HT1080 (cell line): ENCODE measurements at regions not wholly inside any gene's neighbourhood (a gene's known extent, or its start where the extent isn't known, plus 50 kb on each side); places are given as distances from the start of the nearest gene placed in this dataset.

Source experiments
- DNase-seq: peaks from one replicate; pipeline ENCODE4 v3.0.0-alpha.2; 2015; ENCODE audit warnings: low read depth

DNA sequence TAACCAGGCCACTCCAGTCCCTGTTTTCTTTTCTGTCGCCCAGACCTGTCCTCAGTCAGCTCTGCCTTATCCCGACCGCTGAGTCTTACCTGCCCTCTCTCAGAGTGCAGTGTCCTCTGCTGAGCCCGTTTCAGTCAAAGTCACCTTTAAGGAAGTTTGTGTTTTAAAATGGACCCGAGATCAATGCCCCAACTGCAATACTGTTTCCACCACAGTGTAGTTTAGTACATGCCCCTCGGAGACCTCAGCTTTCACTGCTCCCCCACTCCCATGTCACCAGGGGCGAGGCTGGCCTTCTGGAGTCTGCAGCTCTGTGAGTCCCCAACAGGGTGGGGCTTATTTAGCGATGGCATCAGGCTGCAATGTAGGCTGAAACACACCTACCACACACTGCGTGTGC lies 248.4 kb upstream of the TSHZ3 start:
- no peak for DNase-seq

DNA sequence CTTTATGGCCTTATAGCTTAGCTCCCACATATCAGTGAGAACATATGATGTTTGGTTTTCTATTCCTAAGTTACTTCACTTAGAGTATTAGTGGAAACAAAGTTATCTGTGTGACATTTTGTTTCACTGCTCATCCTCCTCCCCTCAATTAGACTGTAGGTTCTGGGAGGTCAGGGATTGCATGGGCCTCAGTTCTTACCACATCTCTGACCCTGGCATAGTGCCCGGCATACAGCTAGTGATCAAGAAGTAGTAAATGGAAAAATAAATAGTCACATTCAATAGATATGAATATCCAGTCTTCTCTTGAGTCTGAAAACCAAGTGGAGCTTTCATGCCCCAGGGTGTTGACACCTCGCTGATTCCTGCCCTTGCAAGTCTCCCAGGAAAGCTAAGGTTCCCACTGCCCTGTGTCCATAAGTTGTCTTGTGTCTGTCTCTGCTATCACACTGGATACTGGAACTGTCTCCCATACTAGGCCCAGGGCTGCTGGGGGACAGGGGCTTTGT lies 249.5 kb upstream of the TSHZ3 start:
- DNase-seq: no peak

DNA sequence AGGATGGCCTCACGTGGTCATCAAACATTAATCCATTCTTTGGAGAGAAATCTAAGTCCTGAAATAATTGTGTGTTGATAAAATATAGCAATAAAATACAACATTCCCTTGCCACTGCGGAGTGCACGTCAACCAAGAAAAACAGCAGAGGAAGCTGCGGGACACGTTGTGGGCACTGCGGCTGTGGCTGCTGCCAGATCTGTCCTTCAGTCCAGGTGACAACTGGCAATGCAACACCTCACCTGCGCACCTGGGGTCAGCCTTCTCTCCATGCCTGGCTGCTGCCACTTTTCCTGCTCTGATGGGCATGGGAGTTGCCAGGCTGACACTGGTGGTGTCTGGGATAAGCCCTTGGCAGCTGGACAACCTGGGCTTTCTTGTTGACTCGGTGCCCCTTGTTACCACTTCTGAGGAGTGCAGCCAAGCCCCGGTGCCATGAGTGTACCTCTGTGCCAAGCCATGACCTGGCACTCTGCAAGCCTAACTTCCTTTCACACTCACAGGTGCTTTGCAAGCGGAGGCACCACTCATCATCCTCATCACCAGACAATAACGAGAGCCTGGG lies 251.6 kb upstream of the TSHZ3 start:
- no peak for DNase-seq

DNA sequence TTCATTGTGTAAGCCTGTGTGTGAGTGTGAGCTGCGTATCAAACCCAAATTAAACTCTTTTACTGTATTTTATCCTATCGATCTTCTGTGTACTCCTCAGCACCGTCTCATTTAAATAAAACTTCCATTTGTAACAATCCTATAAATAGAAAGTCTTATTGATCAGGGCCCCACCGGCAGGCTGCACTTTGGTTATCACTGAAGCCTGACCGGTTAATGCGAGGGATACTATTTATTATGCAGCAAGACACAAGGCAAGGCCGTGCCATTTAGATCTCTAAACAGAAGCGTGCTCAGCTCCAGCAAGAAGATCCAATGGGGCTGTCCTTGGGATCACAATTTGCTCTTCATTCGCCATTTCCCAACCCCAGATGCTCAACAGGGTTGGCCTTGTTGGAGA lies 252.6 kb upstream of the TSHZ3 start:
- no peak for DNase-seq

DNA sequence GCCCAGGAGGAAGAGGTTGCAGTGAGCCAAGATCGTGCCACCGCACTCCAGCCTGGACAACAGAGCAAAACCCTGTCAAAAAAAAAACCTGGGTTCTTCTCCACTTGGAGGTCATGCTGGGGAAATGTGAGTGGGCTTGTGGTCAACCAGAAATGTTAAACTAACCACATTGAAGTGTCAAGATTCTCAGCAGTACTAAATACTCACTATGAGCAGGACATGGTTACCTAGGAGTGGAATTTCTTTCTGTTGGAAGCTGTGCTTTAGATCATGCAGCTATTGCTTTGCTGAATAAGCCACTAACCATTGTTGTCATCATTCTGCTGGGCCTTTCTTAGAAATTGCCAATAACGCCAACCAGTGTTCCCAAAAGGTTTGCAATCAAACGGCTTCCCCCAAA lies 253.3 kb upstream of the TSHZ3 start:
- no peak for DNase-seq

DNA sequence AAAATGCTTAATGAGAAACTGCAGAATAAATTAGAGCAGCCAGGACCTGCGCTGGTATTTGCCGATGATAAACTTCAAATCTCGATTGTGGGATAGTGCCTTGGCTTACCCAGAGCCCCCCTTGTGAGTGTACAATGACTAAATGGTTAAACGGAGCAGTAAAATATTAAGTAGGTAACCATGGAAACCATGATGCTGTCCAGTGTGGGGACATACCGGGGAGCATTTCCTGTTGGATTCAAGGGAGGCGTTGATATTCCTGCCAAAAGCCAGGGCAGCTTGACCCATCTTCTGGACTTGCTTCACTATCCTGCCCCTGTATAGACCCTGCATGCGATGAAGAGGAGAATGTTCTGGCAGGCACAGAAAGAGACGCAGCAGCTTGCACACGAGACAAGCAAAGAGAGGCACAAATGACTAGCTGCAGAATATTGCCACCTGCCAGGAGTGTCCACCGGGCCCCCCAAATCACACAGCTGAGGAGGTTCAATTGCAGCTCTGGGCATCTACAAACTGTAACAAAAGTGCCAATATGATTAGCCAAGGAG lies 255.3 kb upstream of the TSHZ3 start:
- DNase-seq: no peak

DNA sequence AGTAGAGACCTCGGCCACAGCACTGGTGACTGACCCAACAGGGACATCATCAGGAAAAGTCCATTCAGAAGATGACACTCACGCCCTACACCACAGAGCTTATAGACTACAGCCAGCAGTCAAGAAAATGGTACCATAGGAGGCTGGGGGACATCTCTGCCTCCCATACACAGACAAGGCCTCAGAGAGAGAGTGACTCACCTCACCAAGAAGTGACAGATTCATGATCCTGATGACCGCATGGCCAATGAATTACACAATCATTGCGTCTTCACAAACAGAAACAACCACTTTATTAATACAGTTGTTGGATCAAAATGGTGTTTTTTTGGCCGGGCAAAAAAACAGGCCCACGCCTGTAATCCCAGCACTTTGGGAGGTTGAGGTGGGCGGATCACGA lies 260.8 kb upstream of the TSHZ3 start:
- peak; percentile 4 for DNase-seq

DNA sequence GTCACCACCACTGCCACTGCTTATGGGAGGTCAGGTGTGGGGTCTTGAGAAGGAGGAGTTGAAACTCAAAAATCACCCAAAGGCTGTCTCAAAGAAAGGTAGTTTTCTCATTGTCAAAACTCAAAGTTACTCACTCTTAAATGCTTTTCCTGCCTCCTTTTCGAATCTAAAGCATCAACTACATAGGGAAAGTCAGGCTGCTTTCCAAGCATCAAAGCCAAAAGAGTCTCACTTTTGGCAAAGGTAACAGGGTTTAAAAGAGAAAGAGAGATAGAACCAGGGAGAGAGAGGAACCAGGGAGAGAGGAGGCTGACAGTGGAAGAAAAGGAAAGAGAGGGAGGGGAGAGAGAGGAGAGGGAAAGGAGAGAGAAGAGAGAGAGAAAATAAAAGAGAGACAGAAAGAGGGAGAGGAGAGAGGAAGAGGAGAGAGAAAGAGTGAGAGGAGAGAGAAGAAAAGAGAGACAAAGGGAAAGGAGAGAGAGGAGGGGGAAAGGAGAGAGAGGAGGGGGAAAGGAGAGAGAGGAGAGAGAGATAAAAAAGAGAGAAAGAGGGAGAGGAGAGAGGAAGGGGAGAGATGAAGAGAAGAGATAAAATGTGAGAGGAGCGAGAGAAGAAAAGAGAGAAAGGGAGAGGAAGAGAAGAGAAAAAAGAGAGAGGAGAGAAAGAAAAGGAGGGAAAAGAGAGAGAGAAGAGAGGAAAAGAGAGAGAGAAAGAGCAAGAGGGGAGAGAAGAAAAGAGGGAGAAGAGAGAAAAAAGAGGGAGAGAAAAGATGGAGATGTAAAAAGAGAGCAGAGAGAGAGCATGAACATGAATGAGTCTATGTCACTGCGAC lies 262.0 kb upstream of the TSHZ3 start:
- DNase-seq: no peak

DNA sequence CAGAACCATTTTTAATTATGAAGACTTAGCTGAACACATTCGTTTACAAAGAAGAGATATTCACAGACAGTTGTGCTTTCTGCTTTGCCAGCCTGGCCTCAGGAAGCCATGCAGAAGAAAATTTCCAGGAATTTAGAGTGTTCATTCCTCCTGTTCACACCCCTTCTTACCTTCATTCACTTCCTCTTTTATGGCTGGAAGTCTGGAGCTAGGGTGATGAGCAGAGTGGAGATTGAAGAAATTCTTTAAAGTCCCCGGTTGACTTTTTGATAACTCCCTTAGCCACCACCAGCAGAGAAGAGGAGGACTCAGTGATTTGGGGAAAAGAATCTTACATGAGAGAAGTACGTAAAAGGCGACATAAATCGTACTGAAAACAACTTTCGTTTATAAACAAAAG lies 263.6 kb upstream of the TSHZ3 start:
- DNase-seq: no peak

DNA sequence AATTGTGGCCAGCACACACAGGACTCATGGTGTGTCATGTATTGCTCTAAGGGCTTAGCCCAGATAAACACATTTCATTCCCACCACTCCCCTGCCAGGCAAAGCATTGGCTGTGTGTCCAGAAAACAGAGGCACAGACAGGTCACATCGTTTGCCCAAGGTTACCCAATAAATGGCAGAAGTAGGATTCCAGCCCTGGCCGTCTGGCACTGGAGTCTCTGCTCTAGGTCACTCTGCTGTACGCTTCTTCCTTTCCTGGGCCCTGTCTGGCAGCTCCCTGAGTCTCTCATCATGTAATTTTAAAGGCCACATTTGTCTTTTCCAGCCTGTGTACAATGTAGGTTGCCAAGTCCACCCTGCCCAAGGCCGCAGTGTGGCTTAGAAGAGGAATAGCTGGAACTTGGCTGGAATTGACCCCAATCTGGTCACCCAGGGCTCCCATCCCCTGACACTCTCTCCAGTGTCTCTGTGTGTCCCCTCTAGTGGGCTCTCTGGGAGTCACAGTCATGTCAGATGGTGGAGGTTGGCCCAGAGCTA lies 264.5 kb upstream of the TSHZ3 start:
- DNase-seq: no peak

DNA sequence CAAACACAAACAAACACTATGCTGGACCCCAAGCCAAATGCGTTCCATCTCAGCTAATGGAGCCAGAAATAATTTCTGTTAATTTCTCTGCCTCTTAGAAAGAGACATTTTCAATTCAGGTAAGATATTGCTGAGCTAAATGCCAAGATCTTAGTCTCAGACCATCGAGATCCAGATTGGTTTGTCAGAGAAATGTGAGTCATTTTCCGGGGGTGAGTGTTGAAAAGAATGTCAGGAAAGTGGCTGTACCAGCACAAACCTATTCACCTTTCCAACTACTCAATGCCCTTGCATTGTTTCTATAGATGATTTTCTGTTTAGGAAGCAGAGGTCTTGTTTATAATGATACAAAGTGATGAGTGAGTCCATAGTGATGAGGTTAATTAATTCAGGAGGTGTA lies 266.8 kb upstream of the TSHZ3 start:
- DNase-seq: peak; percentile 45

DNA sequence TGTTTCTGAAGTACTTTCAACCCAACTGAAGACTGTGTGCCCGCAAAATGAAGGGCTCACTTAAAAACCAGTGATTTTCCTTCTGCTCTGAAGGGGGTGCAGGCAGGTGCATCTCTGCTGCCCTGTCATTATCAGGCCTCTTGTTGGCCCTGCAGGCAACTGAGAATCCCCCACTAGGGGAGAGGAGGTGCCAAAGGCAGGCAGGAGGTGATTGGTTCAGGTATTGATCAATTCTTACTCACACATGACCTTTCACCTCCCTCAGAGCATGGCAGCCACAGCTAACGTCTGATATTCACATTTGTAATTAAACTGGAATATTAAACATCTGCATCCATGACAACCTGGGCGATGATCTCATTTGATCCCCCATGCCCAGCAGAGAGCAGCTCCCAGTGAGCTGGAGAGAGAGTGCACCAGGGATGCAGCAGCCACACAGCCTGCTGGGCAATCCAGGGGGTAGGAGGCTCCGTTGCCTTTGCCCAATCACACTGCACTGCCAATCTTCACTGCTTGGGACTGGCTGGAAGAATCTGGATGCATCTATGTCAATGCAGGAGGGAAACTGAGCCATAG lies 267.9 kb upstream of the TSHZ3 start:
- DNase-seq: no peak

DNA sequence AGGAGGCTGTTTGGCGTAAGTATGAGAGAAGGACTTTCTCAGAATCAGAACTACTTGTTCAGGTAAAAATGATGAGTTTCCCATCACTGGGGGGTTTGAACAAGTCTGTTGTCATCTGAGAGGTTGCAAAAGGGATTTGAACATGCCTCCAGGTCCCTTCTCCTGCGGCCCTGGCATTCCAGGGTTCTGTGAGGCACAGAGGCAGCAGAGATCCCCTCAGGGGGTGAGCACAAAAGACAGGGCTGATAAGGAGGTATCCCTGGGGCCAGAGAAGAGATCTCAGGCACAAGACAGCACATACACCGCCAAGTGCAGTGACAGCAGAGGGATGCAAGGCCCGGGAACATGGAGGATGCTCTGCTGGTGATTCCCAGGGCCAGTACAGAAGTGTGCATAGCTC lies 275.8 kb upstream of the TSHZ3 start:
- no peak for DNase-seq

DNA sequence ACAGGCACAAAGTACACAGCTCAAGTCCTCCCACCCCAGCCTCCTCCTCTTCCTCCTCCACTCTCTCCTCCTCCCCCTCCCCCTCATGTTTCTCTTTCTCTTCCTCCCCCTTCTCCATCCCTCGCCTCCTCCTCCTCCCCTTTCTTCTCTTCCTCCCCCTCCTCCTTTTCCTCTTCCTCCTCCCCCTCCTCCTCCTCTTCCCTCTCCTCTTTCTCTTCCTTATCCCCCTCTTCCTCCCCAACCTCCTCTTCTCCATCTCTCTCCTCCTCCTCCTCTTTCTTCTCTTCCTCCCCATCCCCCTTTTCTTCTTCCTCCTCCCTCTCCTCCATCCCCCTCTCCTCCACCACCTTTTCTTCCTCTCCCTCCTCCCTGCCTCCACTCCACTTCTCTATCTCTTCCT lies 276.3 kb upstream of the TSHZ3 start:
- DNase-seq: no peak

DNA sequence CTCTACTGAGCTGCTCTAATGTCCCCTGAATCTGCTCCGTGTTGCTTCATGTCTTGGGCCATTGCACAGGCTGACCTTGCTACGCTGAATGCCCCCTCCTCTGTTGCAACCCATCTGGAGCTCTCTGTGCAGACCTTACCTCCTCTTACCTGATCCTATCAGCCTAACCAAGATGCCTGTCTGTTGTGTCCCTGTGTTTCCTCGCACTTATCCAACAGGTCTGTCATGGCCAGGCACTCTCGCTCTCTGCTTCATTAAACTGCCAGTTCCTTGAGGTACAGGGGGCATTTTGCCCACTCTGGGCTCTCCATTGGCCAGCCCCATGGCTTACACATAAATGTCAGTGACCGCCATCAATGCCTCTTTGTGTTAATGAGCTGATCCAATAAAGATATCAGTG lies 277.7 kb upstream of the TSHZ3 start:
- no peak for DNase-seq

DNA sequence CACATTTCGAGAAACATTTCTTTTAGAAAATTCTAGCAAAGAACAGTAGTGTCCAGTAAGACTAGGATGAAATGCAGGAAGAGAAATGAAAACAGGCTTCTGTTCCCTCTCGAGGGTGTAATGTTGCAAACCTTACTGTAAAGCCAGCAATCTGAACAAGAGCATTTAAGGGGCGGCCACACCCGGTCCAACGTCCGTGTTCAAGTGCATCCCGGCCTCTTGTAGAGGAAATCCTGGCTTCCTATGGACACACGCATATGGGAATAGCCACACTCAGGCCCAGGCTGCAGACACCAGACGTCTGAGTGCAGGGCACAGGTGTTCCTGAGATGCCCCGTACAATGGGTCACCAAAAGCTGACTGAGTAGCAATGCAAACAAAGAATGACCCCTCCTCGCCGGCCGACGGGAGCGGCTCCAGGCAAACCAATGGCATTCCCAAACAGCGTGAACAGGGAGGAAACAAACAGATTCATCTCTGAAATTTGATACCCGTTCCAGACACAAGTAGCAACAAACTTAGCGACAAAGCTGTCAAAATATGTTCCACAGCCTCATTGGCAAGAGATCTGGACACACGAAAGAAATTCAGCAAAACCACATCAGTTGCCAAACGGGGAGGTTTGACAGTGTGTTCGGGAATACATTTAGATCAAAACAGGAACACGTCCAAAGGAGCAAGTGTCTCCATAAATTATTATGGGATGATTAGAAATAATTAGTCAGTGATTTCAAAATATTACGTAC lies 278.6 kb upstream of the TSHZ3 start:
- no peak for DNase-seq

DNA sequence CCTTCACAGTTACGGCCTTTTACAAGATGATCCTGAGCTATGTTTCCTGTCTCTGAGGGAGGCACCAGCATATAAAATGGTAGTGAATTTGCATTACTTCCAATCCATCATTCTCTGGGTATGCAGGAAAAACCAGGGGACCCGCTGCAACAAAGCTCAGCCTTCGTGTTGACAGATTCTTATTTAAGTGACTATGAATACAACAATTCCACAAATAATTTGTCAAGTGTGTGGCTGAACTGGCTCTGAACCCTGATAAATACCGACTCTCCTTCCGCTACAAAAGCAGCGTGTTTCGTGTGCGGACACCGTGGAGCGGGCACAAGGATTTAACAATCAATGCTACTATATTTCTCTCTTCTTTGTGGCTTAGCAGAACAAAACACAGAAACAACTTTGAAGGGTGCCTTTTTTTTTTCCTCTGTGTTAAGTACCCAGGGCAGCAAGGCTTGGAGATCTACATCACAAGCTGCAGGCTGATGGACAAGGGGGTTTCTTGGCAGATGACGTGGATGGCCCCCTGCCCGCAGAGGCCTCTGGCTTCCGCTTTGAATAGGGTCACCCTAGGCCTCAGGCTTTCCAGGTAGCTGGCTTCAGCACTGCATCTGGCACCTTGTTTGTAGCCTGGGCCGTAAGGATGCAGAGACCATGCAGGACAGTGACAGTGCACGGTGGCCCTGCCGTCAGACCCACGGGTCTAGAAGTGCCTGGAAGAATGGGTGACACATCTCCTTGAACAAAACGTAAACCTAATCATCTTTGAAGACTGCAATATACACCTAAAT lies 280.5 kb upstream of the TSHZ3 start:
- DNase-seq: no peak

DNA sequence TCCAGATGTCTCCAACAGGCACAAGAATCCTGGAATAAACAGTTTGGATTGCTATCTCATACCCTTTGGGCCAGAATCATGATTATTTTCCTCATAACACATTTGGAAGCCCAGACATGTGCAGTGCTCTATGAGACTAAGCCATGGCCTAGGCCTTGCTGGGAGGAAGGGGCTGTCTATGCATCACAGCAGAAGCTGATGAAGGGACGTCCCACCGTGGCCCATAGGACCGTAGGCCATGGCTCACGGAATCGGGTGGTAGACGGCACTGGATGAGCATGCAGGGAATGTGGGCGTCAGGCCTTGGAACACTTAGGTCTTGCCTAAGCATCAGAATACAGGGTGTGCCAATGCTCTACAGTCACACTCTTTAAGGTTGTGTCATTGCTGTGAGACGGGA lies 283.8 kb upstream of the TSHZ3 start:
- no peak for DNase-seq

DNA sequence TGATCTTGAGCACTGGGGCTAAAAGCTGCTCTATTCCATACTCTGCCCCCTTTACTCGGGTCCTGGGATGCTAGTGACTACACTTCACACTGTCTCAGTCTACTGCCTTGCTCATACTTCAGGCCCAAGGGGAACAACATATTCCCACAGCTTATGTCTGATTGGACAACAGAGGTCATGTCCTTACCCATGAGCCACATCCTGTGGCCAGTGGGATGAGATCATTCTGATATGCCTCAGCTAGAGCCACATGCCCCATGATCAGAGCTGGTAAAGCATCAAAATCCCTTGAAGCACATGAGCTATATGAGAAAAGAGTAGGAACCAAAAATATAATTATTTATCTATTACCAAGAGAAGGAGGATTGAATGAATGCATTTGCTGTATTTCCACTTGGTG lies 290.1 kb upstream of the TSHZ3 start:
- peak; percentile 65 for DNase-seq

DNA sequence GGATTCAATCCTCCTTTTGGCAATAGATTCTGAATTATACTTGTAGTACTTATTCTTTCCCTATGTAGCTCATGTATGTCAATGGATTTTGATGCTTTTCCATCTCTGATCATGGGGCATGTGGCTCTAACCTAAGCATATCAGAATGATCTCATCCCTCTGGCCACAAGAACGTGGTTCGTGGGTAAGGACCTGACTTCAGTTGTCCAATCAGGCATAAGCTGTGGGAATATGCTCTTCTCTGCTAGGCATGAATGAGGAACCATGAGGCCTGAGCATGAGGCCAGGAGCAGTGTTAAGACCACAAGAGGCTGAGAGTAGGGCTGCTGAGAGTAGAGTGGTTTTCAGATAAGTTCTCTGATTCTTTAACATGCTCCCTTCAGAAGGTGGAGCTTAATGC lies 292.4 kb upstream of the TSHZ3 start:
- peak; percentile 3 for DNase-seq

DNA sequence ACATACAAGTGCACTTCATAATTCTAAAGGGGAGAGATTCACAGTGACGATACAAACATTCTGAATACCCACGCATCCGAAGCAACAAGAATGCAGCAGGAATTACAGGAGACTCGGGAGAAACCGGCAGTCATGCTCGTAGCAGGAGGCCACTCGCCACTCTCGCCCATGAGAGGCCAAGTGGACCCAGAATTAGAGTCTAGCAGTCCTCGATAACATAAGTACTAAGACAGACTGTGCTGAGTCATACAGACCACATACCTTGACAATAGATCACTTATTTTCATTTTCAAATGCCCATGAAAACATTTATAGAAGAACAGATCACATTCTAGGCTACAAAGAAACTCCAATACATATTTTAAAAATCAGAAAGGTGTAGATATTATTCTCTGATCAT lies 299.1 kb upstream of the TSHZ3 start:
- DNase-seq: peak; percentile 47
